Neural progenitor cell (in vitro differentiated cells): ENCODE measurements at regions not wholly inside any gene's neighbourhood (a gene's known extent, or its start where the extent isn't known, plus 50 kb on each side); places are given as distances from the start of the nearest gene placed in this dataset.

ENCODE experiments used
- CTCF ChIP-seq: fragments of 200-600 bp; sonication (generic); IDR thresholded peaks from 2 replicates; pipeline ENCODE4 v1.5.1; 2017; ENCODE audit warnings: antibody characterized with exemption, mild to moderate bottlenecking
- EZH2 ChIP-seq: fragments of 200-600 bp; sonication (generic); IDR thresholded peaks from 2 replicates; pipeline ENCODE4 v1.6.1; 2017; ENCODE audit warnings: antibody characterized with exemption, mild to moderate bottlenecking, moderate library complexity

- TF ChIP-seq CTCF (no peak), EZH2 (no peak)
These were observed 156.9 kb upstream of the SLC7A11 start for GRCh38 chr4:138399081-138399480.
